GM19324 (cell line): ENCODE measurements at regions not wholly inside any gene's neighbourhood (a gene's known extent, or its start where the extent isn't known, plus 50 kb on each side); places are given as distances from the start of the nearest gene placed in this dataset.
"Not testable (repeated sequence)": the region's sequence is repeated elsewhere in the genome, so short reads cannot be mapped to it uniquely, and the experiment has no call there.

ENCODE experiments used
- ATAC-seq: cut with Tn5 transposase; IDR thresholded peaks from one replicate; pipeline ENCODE4 v1.9.1; 2021; ENCODE audit warnings: mild to moderate bottlenecking, moderate library complexity; ENCODE audit not compliant: unreplicated experiment, low FRiP score

GRCh38 chr21:5013455-5014304 is 5507.7 kb upstream of the TPTE start:
- not testable (repeated sequence) for ATAC-seq

DNA sequence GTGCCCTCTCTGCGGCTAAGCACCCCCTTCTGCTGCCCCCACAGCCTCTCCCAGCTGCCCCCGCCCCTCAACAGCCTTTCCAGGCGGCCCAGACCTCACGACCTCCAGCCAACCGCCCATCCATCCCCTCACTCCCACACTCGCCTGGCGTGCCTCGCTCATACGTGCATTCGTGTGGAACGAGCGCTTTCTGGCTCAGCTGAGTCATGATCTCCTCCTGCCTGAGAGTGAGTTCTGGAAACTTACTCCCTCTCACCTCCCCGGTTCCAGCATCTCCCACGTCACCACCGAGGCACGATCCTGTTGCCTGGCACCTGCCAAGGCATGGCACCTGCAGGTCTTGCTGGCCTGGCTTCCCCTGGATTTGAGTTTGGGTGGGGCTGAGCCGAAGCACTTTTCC is 5506.2 kb upstream of the TPTE start:
- not testable (repeated sequence) for ATAC-seq

GRCh38 chr21:5019120-5019519 is 5502.3 kb upstream of the TPTE start:
- ATAC-seq = not testable (repeated sequence)

GRCh38 chr21:5021815-5022214 is 5499.6 kb upstream of the TPTE start:
- ATAC-seq = peak; percentile 50

DNA sequence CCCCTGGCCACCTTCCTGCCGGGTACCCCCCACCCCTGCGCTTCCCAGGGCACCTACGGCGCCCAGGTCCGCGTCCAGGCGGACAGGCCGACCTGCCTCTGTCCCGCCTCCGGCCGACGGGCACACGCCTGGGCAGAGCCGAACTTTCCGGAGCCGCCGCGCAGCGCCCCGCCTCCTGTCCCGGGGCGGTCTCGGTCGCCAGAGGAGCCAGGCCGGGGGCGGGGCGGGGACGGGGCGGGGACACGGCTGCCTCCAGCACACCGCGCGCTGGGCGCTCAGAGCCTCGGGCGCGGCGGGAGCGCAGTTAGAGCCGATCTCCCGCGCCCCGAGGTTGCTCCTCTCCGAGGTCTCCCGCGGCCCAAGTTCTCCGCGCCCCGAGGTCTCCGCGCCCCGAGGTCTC is 5499.1 kb upstream of the TPTE start:
- peak; percentile 57 for ATAC-seq

DNA sequence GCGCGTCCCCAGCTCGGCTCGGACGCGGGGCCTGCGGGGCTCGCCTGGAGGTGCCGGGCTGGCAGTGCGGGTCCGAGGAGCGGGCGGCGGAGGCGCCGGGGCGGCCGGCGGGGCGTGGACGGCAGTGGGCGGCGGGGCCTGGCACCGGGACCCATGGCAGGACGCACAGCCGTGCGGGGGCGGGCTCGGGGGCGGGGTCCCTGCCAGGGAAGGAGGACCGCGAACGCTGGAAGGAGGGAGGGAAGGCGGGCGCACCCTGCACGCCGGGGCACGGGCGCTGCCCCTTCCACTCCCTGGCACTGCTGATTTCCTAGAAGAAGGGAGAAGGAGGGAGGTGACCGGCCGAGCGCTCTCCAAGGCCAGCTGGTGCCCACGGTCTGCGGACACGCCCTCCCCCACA is 5498.6 kb upstream of the TPTE start:
- peak; percentile 18 for ATAC-seq

DNA sequence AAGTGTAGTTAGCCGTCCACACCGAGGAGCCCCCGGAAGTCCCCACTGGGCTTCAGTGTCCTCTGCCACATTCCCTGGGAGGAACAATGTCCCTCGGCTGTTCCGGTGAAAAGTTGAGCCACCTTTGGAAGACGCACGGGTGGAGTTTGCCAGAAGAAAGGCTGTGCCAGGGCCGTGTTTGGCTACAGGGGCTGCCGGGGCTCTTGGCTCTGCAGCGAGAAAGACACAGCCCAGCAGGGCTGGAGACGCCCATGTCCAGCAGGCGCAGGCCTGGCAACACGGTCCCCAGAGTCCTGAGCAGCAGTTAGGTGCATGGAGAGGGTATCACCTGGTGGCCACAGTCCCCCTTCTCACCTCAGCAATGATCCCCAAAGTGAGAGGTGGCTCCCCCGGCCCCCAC is 5486.2 kb upstream of the TPTE start:
- not testable (repeated sequence) for ATAC-seq

GRCh38 chr21:5035587-5035986 is 5485.8 kb upstream of the TPTE start:
- not testable (repeated sequence) for ATAC-seq

GRCh38 chr21:5037606-5038331 is 5483.6 kb upstream of the TPTE start:
- not testable (repeated sequence) for ATAC-seq

GRCh38 chr21:5039926-5040325 is 5481.5 kb upstream of the TPTE start:
- ATAC-seq = not testable (repeated sequence)

DNA sequence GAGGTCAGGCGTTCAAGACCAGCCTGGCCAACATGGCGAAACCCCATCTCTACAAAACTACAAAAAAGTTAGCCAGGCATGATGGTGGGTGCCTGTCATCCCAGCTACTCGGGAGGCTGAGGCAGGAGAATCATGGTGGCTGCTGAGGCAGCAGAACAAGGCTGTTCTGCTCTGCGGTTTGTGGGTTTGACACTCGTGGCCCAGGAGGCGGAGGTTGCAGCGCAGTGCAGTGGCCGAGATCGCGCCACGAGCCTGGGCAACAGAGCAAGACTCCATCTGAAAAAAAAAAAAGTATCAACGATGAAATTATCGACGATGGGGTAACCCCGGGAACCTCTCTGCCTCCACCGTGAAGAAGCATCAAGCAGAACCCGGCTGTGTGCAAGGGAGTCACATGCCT is 5478.8 kb upstream of the TPTE start:
- not testable (repeated sequence) for ATAC-seq

DNA sequence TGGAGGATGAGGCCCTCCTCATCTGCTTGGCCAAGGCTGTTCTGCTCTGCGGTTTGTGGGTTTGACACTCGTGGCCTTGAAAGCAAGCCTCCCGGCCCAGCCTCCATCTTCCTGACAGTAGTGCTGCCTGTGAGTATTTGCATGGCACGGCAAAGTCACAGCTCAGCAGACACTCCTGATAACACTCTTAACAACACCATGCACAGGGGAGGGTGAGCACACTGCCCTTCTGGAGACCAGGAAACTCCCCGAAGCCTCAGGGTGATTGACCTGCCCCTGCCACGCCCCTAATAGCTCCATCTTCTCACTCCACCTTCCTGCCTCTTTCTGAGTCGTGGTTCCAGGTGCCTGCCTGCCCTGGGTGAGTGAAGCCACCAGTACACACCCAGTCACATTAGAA is 5476.6 kb upstream of the TPTE start:
- not testable (repeated sequence) for ATAC-seq

- ATAC-seq = not testable (repeated sequence)
These were observed 5469.9 kb upstream of the TPTE start for GRCh38 chr21:5051303-5052018.

DNA sequence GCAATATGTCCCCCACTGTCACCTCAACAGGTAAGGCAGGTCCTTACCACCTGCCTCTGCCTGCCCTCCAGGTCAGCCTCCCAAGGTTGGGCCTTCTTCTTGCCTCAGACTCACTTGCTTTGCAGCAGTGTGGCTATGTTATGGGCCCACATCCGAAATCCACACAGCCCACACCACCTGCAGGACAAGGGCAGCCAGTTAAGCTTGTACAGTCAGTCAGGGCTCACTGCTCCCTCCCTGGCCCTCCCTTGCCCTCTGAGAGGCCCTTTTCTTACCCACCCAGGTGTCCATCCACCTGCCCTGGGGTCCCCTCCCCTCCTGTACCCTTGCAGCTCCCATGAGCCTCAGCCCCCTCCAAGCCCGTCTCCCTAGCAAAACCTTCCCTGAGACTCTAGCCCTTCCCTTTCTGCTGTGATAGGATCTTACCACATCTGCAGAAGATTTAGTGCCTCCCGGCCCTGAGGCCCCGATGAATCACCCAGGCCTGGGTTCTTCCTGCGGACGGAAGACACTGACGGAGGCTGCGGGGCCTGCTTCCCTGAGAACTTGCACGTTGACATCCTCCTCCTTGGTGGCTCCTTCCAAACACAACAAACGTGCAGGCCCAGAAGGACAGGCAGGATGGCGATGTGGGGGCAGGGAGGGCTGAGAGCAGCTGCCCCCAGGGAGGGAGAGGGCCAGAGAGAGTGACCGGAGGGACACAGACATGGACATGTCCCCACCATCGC is 5466.2 kb upstream of the TPTE start:
- not testable (repeated sequence) for ATAC-seq

- peak; percentile 63 for ATAC-seq
These were observed 5465.1 kb upstream of the TPTE start for GRCh38 chr21:5055996-5056962.

DNA sequence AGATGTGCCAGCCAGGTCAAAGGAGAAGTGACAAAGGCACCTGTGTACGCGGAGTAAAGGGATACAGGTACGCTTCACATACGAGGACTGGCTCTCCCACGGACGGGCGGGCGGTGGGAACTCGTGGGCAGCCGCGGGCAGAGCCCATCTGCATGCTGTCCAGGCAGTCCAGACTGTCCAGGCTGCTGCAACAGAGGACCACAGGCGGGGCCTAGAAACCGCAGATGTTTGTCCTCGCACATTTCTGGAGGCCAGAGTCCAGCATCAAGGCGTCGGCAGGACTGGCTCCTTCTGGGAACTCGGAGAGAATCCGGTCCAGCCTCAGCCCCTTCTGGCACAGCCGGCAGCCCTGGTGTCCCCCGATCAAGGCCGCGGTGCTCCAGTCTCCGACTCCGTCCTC is 5464.3 kb upstream of the TPTE start:
- ATAC-seq = not testable (repeated sequence)

DNA sequence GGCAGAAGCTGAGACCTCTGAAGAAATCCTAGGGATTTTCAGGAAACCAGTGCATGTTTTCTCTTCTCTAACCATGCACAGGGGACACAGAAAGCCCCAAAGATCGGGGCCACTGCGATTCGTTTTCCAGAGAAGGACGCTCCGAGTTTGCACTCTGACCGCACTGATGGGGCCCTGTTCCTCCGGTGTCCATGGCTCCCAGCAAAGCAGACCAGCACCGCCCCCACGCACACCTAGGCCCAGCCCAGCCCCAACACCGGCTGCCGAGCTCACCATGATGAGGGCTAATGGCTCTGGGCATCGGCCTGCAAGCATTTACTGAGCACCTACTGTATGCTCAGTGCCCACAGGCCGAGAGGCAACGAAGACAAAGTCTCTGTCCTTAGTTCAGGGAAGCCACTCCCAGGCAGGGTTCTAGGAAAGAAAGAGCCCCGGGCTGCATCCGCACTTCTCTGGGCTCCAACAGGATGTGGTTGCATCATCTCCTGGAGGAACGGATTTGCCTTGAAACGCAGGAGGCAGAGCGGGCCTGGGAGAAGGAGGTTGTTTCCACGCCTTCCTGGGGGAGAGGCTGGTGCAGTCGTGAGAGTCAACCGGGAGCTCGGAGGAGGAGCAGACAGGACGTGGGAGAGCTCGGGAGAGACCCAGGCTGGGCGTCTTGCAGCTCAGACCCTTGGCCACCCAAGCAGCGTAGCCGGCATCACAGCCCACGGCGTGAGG is 5460.9 kb upstream of the TPTE start:
- ATAC-seq = not testable (repeated sequence)

DNA sequence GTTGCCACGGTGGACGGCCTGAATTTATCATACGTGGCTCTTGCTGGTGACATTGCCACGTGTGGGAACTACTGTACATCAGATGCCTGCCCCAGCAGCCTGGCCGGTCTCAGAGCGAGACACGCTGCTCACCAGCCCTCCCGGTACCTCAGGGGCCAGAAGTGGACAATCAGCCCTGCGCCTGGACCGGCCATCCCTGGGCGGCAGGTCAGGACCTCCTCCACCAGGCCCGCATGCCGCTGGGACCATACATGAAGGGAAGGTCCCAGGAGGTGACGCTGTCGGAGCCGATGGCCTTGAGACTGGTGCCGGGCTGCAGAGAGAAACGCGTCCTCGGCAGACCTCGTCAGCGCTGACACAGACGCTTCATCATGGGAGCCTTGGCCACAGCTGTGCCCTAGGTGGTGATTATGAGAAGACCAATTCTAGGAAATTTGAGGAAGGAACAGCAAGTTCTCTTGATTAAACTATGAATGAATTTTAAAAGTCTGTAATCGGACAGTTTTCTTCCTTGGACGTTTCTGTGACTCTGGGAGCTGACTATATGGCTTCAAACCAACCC is 5456.7 kb upstream of the TPTE start:
- ATAC-seq = not testable (repeated sequence)
